HG03457 (cell line): ENCODE measurements at regions not wholly inside any gene's neighbourhood (a gene's known extent, or its start where the extent isn't known, plus 50 kb on each side); places are given as distances from the start of the nearest gene placed in this dataset.

ENCODE experiments used
- ATAC-seq: cut with Tn5 transposase; IDR thresholded peaks from one replicate; pipeline ENCODE4 v1.9.1; 2021; ENCODE audit warnings: moderate number of reproducible peaks; ENCODE audit not compliant: unreplicated experiment

GRCh38 chr2:128754246-128754724, 435.6 kb upstream of the HS6ST1 start:
- ATAC-seq = peak; percentile 88

- no peak for ATAC-seq
Measured at GRCh38 chr2:128755695-128756364, 437.2 kb upstream of the HS6ST1 start.

DNA sequence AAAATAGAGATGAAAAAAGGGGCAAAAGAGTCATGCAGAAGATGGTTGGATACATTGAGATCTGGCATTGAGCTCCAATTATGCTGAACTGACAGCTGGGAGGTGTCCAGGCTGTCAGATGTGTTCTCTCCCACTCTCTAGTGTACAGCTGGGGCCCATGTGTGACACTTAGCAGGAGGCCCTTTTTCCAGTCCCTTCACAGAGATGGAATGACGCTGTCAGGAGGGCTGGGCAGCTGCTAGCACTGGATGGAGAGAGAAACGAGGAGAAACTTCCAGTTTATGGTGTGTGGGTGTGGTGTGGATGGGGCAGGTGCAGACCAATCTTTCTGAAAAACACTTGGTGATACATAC, 437.7 kb upstream of the HS6ST1 start:
- no peak for ATAC-seq

- no peak for ATAC-seq
Measured at GRCh38 chr2:128765811-128766210, 447.1 kb upstream of the HS6ST1 start.

DNA sequence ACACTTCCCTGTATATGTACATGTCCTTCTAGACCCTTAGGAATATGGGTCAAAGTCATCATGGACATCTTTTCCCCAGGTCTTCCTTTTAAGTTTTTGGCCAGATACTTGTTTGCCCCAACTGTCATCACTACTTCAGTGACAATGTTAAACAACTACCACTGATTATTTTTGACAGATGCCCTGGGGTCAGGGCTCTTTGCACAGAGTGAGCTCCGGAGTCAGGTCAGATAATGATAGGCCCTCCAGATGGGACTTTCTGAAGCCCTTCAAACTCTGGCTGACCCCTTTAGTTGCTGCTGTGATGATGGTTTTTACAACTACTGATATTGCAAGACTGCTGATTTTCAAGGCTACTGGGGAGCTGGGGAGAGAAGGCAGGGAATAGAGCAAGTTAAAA, 449.4 kb upstream of the HS6ST1 start:
- no peak for ATAC-seq

- no peak for ATAC-seq
Measured at GRCh38 chr2:128769457-128770142, 450.9 kb upstream of the HS6ST1 start.

GRCh38 chr2:128770143-128771085, 451.7 kb upstream of the HS6ST1 start:
- no peak for ATAC-seq

DNA sequence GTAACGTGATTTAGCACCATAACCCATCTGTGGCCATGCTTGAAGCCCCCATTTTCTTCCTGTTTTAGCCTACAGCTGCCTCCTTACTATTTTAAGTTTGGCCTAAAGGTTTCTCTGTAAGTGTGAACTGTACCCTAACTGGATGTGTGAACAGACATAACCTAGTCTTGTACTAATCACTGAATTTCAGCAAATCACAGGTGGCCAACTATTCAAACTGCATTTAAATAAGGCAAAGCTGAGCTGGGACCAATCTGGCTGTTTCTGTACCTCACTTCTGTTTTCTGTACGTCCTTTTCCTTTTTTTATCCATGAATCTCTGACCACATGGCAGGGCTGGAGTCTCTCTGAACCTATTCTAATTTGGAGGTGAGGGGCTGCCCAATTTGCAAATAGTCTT, 452.7 kb upstream of the HS6ST1 start:
- no peak for ATAC-seq

GRCh38 chr2:128772671-128773070, 454.0 kb upstream of the HS6ST1 start:
- ATAC-seq = no peak

DNA sequence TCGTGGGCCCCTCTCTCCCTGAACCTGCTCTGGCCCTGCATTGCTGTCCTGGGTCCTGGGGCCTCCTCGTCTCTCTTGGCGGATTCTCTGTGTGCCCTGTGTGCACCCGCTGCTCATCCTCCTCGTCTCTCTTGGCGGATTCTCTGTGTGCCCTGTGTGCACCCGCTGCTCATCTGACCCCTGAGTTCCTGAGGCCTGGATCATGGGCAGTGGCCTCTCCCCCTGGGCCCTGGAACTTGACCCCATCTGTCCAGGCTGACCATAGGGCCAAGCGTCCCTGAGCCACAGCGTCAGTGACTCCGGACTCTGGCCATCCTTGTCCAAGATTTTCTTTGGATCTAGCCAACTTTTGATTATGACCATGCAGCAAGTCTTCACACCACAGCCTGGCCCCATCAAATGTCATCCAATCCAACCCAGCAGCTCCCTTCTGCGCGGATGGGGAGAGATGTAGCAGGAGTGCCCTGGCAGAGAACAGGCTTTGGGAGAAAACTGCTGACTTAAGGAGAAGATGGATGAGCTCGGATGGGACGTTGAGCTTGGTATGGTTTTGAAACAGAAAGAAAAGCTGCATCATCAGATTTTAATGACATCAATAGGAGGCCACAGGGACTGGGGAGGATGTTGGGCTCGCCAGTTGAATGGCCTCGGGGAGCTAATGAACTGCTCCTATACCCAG, 455.1 kb upstream of the HS6ST1 start:
- no peak for ATAC-seq

- no peak for ATAC-seq
Measured at GRCh38 chr2:128774320-128775216, 455.9 kb upstream of the HS6ST1 start.

- no peak for ATAC-seq
Measured at GRCh38 chr2:128775217-128775913, 456.7 kb upstream of the HS6ST1 start.

DNA sequence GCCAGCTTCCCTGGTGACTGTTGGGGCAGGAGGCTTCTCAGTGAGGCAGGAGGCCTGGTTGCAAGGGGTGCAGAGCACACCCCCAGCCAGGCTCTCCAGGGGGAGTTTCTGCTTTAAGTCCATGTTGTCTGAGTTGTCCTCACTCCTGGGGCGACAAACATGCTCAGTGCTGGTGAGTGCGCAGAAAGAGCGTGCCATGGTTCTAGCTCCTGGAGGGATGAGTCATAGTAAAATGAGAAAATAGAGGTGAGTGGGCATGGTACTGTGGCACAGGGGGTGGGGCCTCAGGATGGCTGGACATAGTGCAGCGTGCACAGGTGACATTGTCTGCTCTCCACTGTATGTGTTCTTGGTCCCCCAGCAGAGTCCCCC, 457.2 kb upstream of the HS6ST1 start:
- ATAC-seq = no peak

GRCh38 chr2:128776461-128777195, 458.0 kb upstream of the HS6ST1 start:
- ATAC-seq = no peak

DNA sequence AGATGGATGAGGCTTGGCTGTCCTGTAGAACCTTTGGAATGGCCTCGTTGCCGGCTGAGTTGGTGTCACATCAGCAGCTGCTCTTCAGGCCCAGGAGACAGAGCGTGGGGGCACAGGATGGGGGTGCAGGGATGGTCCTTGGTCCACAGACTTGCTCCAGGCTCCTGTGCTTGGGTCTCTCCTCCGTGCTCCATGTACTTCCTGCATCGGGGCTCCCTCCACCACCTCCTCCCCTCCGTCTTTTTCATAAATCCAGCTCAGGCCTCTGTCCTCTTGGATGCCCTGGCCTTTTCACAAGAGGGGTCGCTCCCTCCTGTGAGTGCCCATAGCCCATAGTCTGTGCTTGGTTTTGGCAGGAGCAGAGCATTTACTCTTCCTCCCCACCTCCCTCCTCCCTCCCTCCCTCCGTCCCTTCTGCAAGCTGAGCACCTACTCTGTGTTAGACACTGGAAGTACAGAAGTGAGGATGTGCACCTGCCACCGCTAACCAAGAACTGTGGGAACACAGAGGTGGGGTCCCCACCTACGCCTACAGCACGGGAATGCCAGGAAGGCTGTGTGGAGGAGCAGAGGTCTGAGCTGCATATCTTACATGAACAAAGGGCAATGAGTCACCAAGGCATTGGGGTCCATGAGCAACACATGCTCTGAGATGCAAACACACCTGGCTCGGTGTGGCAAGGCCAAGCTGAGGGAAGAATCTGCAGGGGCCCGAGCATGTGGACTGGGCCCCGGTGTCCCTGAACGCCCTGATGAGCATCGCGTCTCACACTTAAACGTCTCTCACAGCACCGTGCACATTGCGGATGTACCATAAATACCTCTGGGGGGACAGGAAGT, 458.7 kb upstream of the HS6ST1 start:
- ATAC-seq = no peak

GRCh38 chr2:128778843-128779242, 460.2 kb upstream of the HS6ST1 start:
- ATAC-seq = no peak

DNA sequence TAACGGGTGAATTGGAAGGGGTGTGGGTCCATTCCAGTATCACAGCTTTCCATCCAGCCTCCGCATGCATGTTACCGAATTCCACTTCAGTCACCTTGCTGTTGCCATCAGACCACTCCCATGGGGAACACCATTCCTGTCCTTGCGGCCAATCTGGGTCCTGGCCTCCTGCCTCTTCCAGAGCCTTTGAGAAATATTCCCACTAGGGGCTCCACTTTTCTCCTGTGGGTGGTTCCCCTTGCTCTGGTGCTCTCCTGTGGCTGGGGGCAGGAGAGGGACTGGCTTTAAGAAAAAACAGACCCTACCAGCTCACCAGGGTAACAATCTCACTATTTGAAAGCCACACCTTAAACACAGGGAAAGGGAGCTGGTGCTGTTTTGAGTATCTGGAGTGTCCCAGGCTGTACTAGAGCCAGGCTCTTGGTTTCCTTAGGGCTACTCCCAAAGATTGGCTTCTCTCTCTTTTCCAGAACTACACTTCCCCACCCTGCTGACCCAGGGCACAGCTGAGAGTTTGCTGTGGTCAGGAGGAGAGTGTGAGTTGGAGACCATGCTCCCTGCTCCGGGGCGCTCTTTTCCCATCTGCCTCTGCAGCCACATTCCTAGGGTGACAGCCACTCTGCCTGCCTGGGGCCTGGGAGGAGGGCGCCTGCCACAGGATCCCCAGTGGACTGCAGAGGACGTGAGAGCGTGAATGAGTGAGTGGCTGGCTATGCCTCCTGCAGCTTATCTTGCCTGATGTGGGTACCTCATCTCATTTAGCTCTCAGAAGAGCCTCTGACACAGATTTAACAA, 460.8 kb upstream of the HS6ST1 start:
- ATAC-seq = no peak
